ENCODE measurements at regions not wholly inside any gene's neighbourhood (a gene's known extent, or its start where the extent isn't known, plus 50 kb on each side); places are given as distances from the start of the nearest gene placed in this dataset.

DNA sequence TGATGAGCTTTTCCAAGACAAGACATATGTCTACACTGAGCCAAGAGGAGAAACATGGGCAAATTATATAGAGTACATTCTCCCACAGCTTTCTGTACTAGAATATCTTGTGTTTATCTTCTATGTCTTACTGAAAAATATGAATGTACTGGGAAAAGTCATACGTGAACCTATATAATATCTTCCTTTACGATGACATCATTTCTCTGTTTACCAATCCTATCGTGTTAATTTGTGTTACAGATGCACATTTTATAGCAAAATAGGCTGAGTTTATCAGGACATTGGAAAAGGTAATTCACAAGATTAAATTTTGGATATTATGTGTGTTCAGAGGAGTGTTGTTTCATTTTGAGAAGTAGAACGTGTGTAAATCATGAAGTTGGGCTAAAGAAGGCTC, 452.5 kb upstream of the THRB start:
- no peak for DNase-seq

DNA sequence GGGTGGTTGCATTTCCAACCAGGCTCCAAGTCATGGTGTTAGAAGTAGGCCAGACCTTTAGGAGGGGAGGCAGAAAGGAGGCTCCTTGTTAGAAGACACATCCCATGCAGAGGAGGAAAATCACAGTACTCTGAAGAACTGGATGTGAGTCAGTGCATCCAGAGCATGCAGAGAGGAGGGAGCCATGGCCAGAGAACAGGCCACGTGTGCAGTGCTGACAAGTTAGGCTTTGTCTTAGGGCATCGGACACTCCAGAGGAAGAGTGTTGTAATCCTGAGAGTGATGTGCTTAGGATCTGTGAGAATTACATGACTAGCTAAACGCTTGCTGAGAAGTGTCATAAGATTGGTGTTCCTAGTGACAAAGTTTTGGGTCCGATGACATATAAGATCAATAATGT, 456.5 kb upstream of the THRB start:
- no peak for DNase-seq

DNA sequence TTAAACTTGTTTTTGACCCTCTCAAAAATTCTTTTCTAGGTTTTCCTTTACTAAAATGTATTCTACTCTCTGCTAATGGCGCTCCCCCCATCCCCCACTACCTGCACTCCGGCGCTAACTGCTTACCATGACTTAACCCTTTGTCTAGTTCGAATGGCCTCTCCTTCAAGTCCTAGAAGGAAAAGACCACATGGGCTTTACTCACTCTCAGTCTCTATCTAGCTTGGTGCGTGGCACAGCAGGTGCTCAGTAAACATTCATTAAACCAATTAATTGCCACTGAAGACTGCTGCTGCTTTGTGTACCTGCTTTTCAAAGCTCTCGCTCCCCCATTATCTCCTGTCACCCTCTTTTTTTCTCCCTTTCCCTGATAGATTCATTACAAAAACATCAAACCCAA, 457.7 kb upstream of the THRB start:
- no peak for DNase-seq

DNA sequence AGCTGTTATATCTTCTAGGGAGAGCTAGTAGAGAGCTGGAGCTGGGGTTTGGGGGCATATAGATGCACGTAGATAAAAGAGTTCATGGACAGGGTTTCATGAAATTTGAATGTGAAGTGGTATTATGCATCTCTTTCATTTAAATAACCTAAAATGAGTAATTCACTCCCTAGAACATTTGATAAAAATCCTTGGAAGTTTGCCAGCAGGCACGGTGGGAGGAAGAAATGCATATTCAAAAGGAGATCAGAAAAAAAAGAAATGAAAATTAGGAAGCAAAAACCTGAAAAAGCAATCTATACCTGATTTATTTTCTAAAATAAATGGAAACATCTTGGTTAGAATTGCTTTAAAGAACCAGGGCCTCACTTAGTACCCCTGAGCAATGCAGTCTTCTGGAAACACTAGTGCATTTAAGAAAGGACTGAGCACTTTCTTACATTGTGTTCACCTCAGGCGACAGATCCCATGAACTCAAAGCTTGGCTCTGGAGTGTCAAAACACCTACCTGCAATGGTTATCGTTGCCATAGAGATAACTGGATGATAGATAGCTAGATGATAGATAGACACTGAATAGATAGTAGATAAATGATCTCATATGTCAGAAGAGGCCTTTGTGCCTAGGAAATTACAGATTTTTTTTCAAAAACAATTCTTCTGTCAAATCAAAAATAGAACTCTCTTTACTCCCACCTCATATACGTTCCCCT, 458.6 kb upstream of the THRB start:
- no peak for DNase-seq

DNA sequence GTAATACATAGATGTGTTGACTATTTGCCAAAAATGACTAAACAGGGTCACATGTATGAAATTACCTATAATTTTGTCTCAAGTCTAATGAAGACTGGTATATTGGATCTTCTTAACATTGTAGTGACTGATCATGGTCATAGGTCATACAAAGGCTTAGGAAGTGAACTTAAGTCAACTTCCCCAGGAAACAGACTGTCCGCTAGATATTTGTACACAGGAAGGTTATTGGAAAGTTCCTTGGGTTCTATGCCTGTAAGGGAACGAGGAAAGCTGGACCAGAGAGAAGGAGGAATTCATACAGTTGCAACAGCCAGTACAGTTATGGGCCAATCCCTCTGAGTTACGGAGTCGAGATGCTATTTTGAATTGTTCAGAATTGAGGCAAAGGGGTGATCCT, 462.0 kb upstream of the THRB start:
- no peak for DNase-seq

DNA sequence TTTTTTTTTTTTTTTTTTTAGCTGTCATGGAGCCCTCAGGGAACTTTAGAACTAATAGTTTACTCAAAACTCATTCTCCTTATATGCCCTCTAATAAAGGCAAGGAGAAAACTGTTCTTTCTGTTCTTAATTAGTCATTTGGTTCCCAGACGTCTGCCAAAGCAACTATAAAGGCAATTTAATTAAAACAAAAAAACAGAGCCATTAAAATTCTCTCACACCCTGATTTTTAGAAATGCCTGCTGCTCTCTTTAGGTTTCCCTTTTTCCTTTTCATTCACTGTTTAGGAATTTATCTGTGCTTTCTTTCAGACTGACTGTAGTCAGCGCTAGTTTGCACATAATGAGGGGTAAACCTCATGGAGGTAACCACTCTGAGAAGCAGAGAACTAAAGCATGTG, 463.6 kb upstream of the THRB start:
- DNase-seq: no peak

DNA sequence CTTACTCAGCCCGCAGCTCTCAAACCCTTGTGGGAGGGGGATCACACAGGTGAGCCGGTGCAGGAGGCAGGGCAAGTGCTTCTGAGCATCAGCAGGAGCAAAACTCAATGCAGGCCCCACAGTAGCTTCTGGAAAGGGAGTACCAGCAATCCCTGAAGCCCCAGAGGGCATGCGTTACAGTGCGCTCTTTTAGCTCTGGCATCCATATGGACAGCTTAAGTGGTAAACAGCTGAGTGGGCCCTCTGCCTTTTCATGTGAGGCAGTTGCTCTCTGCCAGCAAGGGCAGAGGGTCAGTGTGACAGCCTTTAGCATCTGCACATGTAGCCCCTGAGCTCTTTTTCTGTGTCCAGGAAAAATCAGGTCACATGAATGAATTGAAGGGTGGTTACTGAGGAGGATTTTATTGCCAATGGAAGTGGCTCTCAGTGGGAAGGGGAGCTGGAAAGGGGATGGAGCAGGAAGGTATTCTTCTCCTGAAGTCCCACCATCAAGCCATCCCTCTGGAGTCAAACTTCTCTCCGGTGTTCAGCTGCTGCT, 464.3 kb upstream of the THRB start:
- no peak for DNase-seq

DNA sequence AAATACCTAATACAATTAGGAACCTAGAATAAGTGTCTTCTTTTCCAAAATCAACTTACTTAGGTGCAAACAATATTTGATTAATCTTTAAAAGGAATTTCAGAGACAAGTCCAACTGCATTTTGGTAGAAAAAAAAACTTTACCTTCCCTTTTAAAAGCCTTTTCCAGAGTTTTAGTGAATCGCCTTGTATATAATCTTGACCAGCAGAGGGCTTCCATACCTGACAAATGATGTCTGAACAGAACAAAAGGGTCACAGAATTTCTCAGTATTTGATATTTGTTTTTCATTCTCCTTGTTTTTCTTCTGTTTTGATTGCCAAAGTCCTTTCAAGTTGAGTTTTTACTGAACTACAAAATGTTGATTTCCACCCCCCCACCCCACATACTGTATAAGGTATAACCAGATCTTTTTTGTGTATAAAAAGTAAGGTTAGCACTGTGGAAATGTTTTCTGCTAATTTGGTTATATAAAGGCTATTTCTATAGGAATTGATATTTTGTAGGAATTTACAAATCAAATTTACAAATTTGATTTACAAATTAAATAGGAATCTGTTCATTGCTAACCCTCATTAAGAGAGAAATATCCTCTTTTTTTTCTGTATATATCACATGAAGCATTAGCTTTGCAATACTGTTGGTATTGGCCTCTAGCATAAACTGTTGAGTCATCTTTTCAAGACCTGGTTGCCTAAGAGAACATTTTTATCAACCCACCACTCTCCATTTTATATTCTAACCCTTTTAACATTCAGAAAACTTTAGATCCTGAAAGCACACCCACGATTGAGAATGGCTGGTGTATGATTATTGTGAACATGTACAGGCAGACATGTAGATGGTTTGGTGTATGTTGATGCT, 464.1 kb upstream of the RARB start:
- no peak for DNase-seq

DNA sequence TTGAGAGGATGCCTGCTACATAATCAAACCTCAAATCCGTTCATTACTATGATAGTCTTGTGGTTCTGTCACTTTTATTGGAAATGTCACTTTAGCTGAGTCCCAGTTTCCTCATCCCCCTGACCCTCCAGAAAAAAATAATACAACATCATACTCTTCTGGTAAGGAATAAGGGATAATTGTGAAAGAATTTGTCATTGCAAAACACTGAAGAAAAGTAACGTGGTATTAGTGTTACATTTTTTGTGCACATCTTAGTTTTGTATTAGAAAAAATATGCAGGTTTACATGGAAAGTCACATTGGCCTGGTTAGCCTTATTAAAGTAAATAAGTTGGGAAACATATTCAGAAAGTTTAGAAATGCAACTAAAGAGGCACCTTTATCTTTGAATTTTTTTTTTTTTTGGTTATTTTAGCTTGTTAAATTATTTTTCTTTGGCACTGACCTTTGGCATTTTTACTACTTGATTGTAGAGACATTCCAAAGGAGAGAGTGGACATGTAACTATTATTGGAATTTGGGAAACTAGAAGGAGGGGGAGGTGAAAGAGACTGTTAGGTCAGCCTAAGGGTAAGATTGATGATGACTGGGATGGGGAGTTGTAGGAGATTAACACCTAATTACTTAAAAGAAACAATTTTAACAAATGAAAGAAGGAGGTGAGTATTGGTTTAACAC, 462.2 kb upstream of the RARB start:
- no peak for DNase-seq

DNA sequence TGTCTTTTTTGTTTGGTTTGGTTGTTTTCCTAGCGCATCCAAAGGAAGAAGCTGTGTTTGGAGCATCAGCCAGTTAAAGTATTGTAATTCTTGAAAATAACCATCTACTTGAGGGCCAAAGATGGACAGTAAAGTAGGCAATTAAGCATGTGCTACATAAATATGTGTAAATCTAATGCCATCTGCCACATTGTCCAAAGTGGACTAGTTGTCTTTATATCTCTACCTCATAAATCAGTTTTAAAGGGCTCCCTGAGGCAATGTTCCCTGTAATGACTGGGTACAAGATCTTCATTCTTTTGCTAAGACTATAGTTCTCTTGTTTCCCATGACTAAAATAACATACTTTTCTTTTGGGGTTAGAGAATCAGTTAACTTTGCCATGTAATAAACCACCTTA, 460.0 kb upstream of the RARB start:
- DNase-seq: no peak

DNA sequence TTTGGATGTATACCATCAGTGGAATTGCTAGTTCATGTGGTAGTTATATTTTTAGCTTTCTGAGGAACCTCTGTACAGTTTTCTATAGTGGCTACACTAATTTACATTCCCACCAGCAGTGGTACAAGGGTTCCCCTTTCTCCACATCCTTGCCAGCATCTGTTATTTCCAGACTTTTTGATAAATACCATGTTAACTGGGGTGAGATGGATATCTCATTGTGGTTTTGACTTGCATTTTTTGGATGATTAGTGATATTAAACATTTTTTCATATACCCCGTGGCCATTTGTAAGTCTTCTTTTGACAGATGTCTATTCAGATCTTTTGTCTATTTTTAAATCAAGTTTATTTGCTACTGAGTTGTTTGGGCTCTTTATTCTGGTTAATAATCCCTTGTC, 455.6 kb upstream of the RARB start:
- DNase-seq: no peak

DNA sequence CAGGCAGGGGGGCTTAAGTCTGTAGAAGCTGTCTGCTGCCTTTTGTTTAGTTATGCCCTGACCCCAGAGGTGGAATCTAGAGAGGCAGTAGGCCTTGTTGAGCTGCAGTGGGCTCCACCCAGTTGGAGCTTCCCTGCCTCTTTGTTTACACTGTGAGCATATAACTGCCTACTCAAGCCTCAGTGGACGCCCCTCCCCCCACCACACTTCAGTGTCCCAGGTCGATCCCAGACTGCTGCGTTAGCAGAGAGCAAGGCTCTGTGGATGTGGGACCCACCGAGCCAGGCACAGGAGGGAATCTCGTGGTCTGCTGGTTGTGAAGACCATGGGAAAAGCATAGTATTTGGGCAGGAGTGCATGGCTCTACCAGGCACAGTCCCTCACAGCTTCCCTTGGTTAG, 446.8 kb upstream of the RARB start:
- no peak for DNase-seq

DNA sequence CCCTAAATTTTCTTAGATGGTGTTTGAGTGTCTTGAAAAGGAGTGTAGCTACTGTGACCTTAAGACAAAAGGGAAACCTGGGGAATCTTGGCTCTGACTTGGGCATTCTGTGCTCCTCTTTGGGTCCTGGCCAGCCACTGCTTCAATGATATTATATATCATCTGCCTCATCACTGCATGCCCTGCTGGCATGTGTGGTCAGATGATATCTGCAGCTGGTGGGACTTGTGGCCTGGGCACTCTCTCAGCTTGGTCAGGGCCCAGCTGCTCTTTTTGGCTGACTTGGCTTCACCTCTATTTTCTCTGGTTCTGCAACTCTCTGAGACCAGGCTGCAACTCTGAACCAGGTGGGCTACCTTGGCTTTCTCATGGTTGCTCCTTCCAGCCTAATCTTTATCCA, 446.1 kb upstream of the RARB start:
- DNase-seq: no peak

DNA sequence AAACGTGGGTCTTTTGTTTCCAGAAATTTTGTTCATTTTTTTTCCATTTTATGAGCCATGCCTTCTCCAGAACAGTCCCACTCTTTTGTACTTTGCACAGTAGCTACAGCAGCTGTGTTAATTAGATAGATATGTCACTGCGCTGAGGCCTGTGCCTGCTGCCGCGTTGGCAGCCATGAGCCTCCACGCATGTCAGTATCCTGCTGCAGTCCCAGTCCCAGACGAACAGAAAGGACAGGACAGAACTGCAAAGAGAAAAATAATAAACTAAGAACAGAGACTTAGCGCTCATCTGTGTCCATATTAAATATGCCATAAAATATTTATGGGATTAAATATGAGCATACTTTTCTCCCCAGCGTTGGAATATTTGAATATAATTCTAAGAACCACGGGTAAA, 442.4 kb upstream of the RARB start:
- DNase-seq: no peak

DNA sequence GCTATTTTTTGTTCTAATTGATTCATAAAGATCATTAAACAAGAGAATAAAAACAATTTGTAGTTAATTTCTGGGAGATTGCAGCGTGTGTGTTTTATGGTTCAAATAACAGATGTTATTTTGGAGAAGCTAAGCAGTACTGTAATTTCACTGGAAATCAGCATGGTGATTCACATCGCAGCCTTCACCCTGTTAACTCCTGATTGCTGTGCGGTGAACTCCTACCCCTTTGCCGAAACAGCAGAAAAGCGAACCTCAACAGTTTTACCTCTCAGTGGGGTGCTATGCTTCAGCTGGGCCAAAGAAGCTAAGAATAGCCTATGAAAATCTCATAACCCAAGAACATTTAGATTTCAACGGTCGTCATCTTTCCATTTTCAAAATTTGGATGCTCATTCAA, 441.5 kb upstream of the RARB start:
- no peak for DNase-seq

DNA sequence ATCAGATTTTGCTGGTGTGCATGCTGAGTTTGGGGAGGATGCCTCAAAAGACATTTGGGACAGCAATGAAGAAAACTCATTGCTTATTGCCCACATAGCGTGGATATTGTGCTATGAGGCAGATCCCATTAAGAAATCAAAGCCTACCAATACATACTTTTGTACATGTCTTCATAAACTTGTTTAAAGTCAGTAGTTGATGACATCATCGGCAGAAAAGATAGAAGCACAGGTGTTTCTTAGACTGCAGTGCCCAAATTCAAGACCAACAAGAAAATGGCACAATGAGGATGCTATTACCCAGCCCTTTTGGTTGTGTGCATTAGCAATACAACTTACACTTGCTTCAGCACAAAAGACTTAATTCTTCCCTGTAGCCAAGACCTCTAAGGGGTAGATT, 428.7 kb upstream of the RARB start:
- DNase-seq: no peak

DNA sequence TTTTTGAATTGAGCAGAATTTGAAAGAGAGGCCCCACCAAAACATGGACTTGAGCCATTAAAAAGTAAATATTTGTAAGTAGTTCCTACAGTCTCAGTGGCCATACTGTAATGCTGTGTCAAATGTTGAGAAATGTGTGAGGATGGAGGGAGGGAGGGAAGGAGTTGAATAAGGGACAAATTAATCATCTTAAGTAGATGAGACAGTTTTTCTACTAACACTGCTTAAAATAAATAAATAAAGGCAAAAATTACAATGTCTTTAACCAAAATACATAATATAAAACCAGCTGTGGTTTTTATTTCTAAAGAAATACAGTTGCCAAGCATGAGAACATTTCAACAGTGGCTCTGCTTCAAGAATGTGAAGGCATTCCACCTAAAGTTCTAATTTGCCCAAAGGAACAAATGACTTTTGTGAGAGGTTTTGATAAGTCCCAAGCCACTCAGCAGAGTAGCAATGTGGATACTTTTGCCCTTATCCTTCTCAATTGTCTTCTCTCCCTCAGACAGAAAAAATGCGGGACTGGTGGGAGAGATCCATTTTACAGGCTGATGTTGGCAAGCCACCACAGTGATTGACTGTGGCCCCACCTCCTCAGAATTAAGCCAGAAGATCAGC, 427.0 kb upstream of the RARB start:
- no peak for DNase-seq

DNA sequence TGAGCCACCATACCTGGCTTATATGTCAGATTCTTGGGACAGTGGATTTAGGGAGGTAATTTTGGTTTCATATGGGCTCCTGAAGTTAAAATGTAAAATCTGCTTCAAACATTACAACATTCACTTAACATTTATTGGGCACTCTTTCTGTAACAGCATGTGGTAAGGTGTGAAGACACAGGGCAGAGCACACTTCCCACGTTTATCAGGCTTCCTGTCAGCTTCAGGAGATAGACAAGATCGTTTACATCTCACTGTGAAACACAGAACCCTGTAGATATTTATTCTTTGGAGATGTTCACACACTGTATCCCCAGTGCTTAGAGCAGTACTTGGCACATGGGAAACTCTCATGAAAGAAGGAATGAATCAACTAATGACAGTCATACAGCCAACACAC, 426.0 kb upstream of the RARB start:
- DNase-seq: no peak

DNA sequence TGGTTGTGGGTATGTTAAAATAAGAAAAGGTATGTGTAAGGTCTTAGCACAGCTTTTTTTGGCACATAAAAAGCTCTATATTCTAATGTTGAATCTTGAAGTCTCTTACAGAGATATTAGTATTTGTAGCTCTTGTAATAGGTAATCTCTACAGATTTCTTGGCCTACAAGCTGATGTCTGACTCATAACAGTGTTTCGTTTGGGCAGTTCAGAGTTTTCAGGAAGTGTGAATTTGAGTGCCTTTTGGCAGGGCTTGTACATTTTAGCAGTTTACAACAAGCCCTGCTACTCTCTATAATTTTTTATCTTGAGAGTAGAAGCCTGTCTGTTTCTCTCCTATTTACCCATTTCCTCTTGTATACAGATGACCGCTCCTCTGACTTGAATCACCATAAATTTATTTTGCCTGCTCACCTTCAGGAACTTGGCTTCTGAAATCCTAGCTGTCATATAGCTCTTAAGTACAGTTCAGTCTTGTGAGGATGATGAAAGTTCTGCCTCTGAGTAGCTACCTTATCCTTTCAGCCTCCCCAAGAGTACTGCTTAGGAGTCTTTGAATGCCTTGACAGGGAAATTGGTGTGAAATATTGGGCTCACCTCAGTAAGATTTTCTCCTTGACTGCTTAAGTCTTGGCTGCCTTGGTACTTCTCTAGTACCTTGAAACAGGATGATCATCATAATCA, 419.9 kb upstream of the RARB start:
- no peak for DNase-seq

DNA sequence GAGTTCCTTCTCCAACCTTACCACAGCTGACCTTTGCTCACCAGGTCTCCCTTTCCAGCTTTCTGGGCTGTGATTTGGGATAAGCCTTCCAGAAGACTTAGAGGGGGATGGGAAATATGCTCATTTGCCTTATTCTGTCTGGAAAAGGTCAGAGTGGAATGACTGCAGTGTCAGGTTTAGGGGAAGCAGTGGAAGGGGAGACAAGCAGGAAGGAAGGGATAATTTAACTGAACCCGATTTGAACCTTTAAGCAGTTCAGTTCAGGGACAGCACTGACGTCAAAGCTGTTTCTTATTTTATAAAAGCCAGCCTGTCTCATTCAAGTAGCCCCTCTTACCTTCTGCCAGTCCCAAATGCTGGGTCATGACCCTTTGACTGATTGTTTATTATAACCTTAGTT, 418.4 kb upstream of the RARB start:
- DNase-seq: no peak

DNA sequence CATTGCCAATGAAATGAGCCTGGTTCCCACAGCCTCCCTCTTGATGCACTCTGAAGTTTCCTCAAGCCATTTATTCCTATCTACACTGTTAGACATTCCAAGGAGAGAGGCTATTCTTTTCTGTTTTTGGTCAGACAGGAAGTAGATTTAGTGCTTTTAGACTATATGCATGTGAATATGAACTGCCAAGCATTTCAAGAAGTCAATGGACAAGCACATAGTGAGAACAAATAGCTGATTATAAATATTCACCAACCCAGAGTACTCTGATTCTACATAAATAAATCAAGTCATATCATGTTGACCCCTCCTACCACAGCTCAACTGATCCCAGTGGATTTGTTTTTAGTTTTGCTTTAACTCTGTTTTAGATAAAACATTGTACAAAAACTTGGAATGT, 412.5 kb upstream of the RARB start:
- no peak for DNase-seq

DNA sequence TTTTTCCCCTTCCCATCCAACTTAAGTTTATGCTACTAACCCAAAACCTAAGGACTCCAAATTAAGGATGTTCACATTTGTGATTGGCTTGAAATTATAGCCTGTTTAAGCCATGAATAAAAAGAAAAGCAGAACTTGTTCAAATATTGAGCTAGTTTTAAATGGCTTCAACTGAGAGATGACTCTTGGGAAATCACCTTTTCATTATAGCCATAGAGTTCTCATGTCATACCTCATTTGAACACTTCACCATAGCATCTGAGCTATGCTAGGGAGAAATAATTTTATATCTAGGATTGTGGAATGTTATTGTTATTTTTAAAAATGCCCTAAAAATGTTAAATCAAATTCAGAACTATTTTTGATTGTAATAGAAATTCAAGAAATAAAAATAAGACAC, 409.2 kb upstream of the RARB start:
- DNase-seq: no peak

DNA sequence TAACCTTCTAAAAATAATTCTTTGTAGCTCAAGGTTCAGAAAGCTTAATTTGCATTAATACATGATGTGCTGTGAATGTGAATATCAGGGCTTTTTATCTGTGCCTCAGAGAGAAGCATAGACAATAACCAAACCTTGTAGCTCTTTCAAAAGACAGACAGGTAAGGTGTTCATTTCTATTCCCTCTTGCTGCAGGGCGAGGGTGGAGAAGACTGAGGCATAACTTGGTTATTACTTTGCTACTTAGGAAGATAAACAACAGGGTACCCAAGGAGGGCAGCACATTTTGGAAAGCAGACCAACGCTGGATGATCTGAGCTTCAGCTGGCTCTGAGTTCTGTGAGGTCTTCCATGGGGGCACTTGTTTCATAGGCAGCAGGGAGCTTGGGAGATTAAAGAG, 408.6 kb upstream of the RARB start:
- DNase-seq: no peak

Data from CD4-positive, alpha-beta T cell treated with Interleukin-4 for 4 hours (primary cell).